ENCODE measurements at regions not wholly inside any gene's neighbourhood (a gene's known extent, or its start where the extent isn't known, plus 50 kb on each side); places are given as distances from the start of the nearest gene placed in this dataset.
"Not testable (repeated sequence)": the region's sequence is repeated elsewhere in the genome, so short reads cannot be mapped to it uniquely, and the experiment has no call there.

- TF ChIP-seq CTCF (conservative IDR thresholded peaks at IDR 0.05; ENCODE audit: low read depth, low read length) = no peak
- DNase-seq (ENCODE audit: low read depth) = no peak
- H3K4me3 ChIP-seq (ENCODE audit: low read depth, low read length) = no peak overlapping the region
These were observed 117.4 kb upstream of the SMURF2 start for GRCh38 chr17:64779376-64780095.

GRCh38 chr17:64779098-64779375 lies 116.9 kb upstream of the SMURF2 start:
- not testable (repeated sequence) for H3K4me3 ChIP-seq (ENCODE audit: low read depth, low read length); DNase-seq (ENCODE audit: low read depth)

- H3K4me3 ChIP-seq (ENCODE audit: low read depth, low read length) = peak overlapping the region; percentile 39
- no peak for TF ChIP-seq CTCF (conservative IDR thresholded peaks at IDR 0.05; ENCODE audit: low read depth, low read length)
- no peak for DNase-seq (ENCODE audit: low read depth)
These were observed 116.4 kb upstream of the SMURF2 start for GRCh38 chr17:64778240-64779097.

GRCh38 chr17:64777415-64778239 lies 115.5 kb upstream of the SMURF2 start:
- TF ChIP-seq CTCF (conservative IDR thresholded peaks at IDR 0.05; ENCODE audit: low read depth, low read length) = no peak
- H3K4me3 ChIP-seq (ENCODE audit: low read depth, low read length) = no peak overlapping the region
- DNase-seq (ENCODE audit: low read depth) = no peak

GRCh38 chr17:64776720-64777414 lies 114.8 kb upstream of the SMURF2 start:
- H3K4me3 ChIP-seq (ENCODE audit: low read depth, low read length) = peak overlapping the region; percentile 32
- DNase-seq (ENCODE audit: low read depth) = peak; percentile 71
- peak; percentile 83 for TF ChIP-seq CTCF (conservative IDR thresholded peaks at IDR 0.05; ENCODE audit: low read depth, low read length)

GRCh38 chr17:64775701-64776570 lies 113.8 kb upstream of the SMURF2 start:
- no peak overlapping the region for H3K4me3 ChIP-seq (ENCODE audit: low read depth, low read length)
- no peak for DNase-seq (ENCODE audit: low read depth)
- no peak for TF ChIP-seq CTCF (conservative IDR thresholded peaks at IDR 0.05; ENCODE audit: low read depth, low read length)
